Keratinocyte (primary cell): ENCODE measurements at regions not wholly inside any gene's neighbourhood (a gene's known extent, or its start where the extent isn't known, plus 50 kb on each side); places are given as distances from the start of the nearest gene placed in this dataset.

Experiments used
- CTCF ChIP-seq, 3 experiments: IDR thresholded peaks in 1 of 3; conservative IDR thresholded peaks in 1 of 3; optimal IDR thresholded peaks in 1 of 3; 2 replicates in 2 of 3; 3 replicates in 1 of 3; pipeline versions ENCODE3 to v1.5.1; 2011; ENCODE audit warnings: low read length in 3 of 3, mild to moderate bottlenecking in 3 of 3, moderate library complexity in 2 of 3, control low read depth in 1 of 3, inconsistent platforms in 1 of 3; ENCODE audit not compliant: insufficient read depth in 2 of 3; ENCODE audit errors: extremely low read depth in 1 of 3
- EZH2 ChIP-seq: IDR thresholded peaks from one replicate; pipeline ENCODE4 v1.6.1; 2012; ENCODE audit warnings: inconsistent platforms, mild to moderate bottlenecking, low read length, moderate library complexity

GRCh38 chr6:170063851-170064602 is 226.9 kb downstream of the DLL1 start:
- TF ChIP-seq CTCF (optimal IDR thresholded peaks at IDR 0.05 in 1 of 3, IDR thresholded peaks at IDR 0.05 in 1 of 3, conservative IDR thresholded peaks at IDR 0.05 in 1 of 3; ENCODE audit: extremely low read depth in 1 of 3, insufficient read depth in 2 of 3, low read length in 3 of 3) (no peak), EZH2 (no peak)
